ENCODE measurements at regions not wholly inside any gene's neighbourhood (a gene's known extent, or its start where the extent isn't known, plus 50 kb on each side); places are given as distances from the start of the nearest gene placed in this dataset.

DNA sequence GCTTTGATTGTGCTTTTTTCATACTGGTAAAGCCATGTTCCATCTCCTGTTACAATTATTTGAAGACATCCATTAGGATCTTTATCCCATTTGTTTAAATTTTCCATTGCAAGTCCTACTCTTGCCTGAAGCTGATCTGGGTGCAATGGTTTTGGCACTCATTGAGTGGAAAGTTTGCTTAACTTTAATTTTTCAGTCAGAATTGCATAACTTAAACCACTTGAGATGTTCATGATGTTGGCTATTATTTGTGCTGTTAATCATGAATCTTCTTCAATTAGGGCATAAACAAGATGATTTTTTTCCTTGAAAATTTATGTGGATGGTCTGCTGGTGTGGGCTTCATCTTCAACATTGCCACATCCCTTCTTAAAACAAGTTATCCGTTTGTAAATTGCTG, 180.1 kb downstream of the ST6GAL2 start:
- ATAC-seq (no peak), DNase-seq (no peak)
- Mint-ChIP-seq H3K4me3 (no peak overlapping the region), H3K36me3 (ENCODE audit: low read depth) (no peaks in the 10 kb centered on the region), H3K9me3 (no peaks in the 10 kb centered on the region), H3K27me3 (no peaks in the 10 kb centered on the region), H3K27ac (no peak overlapping the region), H3K4me1 (ENCODE audit: low read depth) (no peaks in the 10 kb centered on the region)
- ChIA-PET CTCF (no interaction called here), POLR2A (no interaction called here)
- TF ChIP-seq, protein P1, sequence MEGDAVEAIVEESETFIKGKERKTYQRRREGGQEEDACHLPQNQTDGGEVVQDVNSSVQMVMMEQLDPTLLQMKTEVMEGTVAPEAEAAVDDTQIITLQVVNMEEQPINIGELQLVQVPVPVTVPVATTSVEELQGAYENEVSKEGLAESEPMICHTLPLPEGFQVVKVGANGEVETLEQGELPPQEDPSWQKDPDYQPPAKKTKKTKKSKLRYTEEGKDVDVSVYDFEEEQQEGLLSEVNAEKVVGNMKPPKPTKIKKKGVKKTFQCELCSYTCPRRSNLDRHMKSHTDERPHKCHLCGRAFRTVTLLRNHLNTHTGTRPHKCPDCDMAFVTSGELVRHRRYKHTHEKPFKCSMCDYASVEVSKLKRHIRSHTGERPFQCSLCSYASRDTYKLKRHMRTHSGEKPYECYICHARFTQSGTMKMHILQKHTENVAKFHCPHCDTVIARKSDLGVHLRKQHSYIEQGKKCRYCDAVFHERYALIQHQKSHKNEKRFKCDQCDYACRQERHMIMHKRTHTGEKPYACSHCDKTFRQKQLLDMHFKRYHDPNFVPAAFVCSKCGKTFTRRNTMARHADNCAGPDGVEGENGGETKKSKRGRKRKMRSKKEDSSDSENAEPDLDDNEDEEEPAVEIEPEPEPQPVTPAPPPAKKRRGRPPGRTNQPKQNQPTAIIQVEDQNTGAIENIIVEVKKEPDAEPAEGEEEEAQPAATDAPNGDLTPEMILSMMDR (IDR thresholded peaks at IDR 0.05): no peak
- intact Hi-C loops (cut with micrococcal nuclease): no loop called here

DNA sequence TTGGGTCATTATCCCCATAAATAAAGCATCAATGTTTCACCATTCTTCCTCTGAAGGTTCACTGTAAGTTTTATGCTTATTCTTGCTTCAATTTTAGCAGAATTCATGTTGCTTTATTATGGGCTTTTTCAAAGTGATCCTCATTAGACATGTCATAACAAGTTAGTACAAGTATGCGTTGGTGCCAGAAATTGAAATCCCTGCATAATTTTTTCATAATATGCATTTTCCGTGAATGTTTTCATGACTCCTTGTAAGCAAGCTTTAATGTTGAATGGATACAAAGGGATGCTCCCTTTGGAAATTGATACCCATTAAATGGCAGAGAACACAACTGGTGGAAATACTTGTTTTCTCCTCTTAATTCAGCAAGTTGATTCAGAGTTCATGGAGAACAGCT, 179.7 kb downstream of the ST6GAL2 start:
- intact Hi-C loops (cut with micrococcal nuclease): no loop called here
- Mint-ChIP-seq H3K27ac (no peak overlapping the region), H3K9me3 (no peaks in the 10 kb centered on the region), H3K4me1 (ENCODE audit: low read depth) (no peaks in the 10 kb centered on the region), H3K36me3 (ENCODE audit: low read depth) (no peaks in the 10 kb centered on the region), H3K4me3 (no peak overlapping the region), H3K27me3 (no peaks in the 10 kb centered on the region)
- DNase-seq: no peak
- CTCF ChIA-PET: no interaction called here
- no peak for ATAC-seq
- TF ChIP-seq, protein P1 (IDR thresholded peaks at IDR 0.05): no peak
- POLR2A ChIA-PET: no interaction called here

DNA sequence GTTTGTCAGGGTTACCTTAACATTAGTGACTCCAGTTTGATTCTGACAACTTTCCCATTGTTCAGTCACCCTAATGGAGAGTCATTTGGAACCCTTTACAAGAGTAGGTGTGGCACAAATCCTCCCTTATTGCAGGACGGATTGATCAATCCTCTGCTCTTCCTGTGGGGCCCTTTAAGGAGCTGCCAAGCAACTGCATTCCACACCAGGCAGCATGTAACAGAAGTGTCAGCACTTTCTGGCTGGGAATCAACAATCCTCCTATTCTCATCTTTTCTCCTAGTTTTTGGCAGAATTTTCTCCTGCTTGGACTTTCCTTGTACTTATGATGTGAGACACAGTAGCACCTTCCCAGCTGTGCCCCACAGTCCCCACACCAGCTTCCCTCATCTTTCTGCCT, 177.8 kb downstream of the ST6GAL2 start:
- H3K9me3 Mint-ChIP-seq: peaks cover 5% of the 10 kb centered on the region
- ChIA-PET CTCF (no interaction called here), POLR2A (no interaction called here)
- ATAC-seq: no peak
- no peaks in the 10 kb centered on the region for H3K36me3 Mint-ChIP-seq (ENCODE audit: low read depth)
- no peaks in the 10 kb centered on the region for H3K27me3 Mint-ChIP-seq
- no peak overlapping the region for H3K4me3 Mint-ChIP-seq
- no peaks in the 10 kb centered on the region for H3K4me1 Mint-ChIP-seq (ENCODE audit: low read depth)
- intact Hi-C loops (cut with micrococcal nuclease): no loop called here
- no peak overlapping the region for H3K27ac Mint-ChIP-seq
- TF ChIP-seq, protein P1 (IDR thresholded peaks at IDR 0.05): no peak
- no peak for DNase-seq

DNA sequence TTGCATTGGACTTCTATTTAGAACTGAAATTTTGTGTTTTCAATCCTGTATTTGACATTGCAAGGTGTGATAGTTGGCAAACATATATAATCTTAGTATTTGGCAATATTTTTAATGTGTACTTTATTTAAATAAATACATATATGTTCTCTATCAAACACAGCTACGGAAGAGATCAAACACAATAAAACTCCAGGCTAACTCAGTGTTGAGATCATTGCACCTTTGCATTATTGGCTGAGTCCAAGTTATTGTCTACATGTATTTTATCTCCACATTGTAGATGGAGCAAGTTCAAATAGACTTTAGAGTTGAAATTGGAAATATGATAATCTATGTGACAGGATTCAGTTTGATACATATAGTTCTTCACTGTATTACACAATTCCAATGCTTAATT, 176.7 kb downstream of the ST6GAL2 start:
- DNase-seq (no peak), ATAC-seq (no peak)
- ChIA-PET CTCF (no interaction called here), POLR2A (no interaction called here)
- Mint-ChIP-seq H3K9me3 (peaks cover 5% of the 10 kb centered on the region), H3K27me3 (peaks cover 2% of the 10 kb centered on the region), H3K36me3 (ENCODE audit: low read depth) (no peaks in the 10 kb centered on the region), H3K4me1 (ENCODE audit: low read depth) (no peaks in the 10 kb centered on the region), H3K4me3 (no peak overlapping the region), H3K27ac (no peak overlapping the region)
- intact Hi-C loops (cut with micrococcal nuclease): no loop called here
- TF ChIP-seq, protein P1 (IDR thresholded peaks at IDR 0.05): no peak

DNA sequence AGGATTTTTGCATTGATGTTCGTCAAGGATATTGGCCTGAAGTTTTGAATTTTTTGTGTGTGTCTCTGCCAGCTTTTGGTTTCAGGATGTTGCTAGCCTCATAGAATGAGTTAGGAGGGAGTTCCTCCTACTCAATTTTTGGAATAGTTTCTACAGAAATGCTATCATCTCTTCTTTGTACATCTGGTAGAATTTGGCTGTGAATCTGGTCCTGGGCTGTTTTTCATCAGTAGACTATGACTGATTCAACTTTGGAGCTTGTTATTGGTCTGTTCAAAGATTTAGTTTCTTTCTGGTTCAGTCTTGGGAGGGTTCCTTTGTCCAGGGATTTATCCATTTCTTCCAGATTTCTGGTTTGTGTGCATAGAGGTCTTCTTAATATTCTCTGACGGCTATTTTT, 166.7 kb downstream of the ST6GAL2 start:
- intact Hi-C loops (cut with micrococcal nuclease): no loop called here
- ATAC-seq (no peak), DNase-seq (no peak)
- Mint-ChIP-seq H3K4me3 (no peak overlapping the region), H3K4me1 (ENCODE audit: low read depth) (no peaks in the 10 kb centered on the region), H3K27me3 (no peaks in the 10 kb centered on the region), H3K27ac (no peak overlapping the region), H3K9me3 (peaks cover 5% of the 10 kb centered on the region), H3K36me3 (ENCODE audit: low read depth) (no peaks in the 10 kb centered on the region)
- ChIA-PET POLR2A (no interaction called here), CTCF (no interaction called here)
- TF ChIP-seq, protein P1 (IDR thresholded peaks at IDR 0.05): no peak
